IMR-90 (cell line): ENCODE measurements at regions not wholly inside any gene's neighbourhood (a gene's known extent, or its start where the extent isn't known, plus 50 kb on each side); places are given as distances from the start of the nearest gene placed in this dataset.

Experiments
- ATAC-seq: fragments of 200-7000 bp; cut with Tn5 transposase; 2 replicates; pipeline ENCODE4 v1.9.1; 2020; ENCODE audit warnings: low read depth, mild to moderate bottlenecking, moderate library complexity
- BruUV-seq: library from RNA; stranded (reverse); fragments of 400-500 nt; replicated peaks from 2 replicates; lab custom pipeline; 2021; lab: Mats Ljungman, UMichigan
- CTCF ChIA-PET: fragments of 300-600 bp; formaldehyde crosslinking; extraction: SDS; loops from one replicate; lab custom pipeline; 2021; ENCODE audit warnings: antibody characterized with exemption; lab: Yijun Ruan, JAX
- POLR2A ChIA-PET: fragments of 300-600 bp; sonication (Branson Sonifier 250); formaldehyde crosslinking; loops from one replicate; lab custom pipeline; 2022; ENCODE audit warnings: antibody characterized with exemption; ENCODE audit not compliant: unreplicated experiment; lab: Charles Lee
- DNase-seq: peaks from one replicate; pipeline ENCODE4 v3.0.0; 2013
- H2AFZ ChIP-seq: replicated peaks from 2 replicates; pipeline ENCODE3; 2013; ENCODE audit warnings: low read length, mild to moderate bottlenecking; ENCODE audit not compliant: poor library complexity
- H2AK5ac ChIP-seq: 2 replicates; pipeline ENCODE4 v1.6.1; 2013; ENCODE audit warnings: low read depth, low read length, inconsistent platforms
- H2AK9ac ChIP-seq: replicated peaks from 2 replicates; pipeline ENCODE3; 2013; ENCODE audit warnings: mild to moderate bottlenecking, low read depth, low read length, moderate library complexity; ENCODE audit not compliant: poor library complexity
- H2BK120ac ChIP-seq: 2 replicates; pipeline ENCODE4 v1.6.1; 2013; ENCODE audit warnings: low read depth, low read length, inconsistent platforms
- H2BK15ac ChIP-seq: 3 replicates; pipeline ENCODE4 v1.6.1; 2013; ENCODE audit warnings: low read depth, low read length, inconsistent platforms
- H2BK20ac ChIP-seq: 2 replicates; pipeline ENCODE4 v1.6.1; 2013; ENCODE audit warnings: low read depth, mild to moderate bottlenecking, inconsistent platforms, low read length, moderate library complexity
- H2BK5ac ChIP-seq: 2 replicates; pipeline ENCODE4 v1.6.1; 2013; ENCODE audit warnings: mild to moderate bottlenecking, low read depth, low read length, inconsistent platforms; ENCODE audit not compliant: poor library complexity, severe bottlenecking
- H3K14ac ChIP-seq: replicated peaks from 2 replicates; pipeline ENCODE4 v1.6.1; 2013; ENCODE audit warnings: low read depth, low read length, inconsistent platforms
- H3K18ac ChIP-seq: 2 replicates; pipeline ENCODE4 v1.6.1; 2013; ENCODE audit warnings: low read depth, low read length, control low read depth
- H3K23ac ChIP-seq: 2 replicates; pipeline ENCODE4 v1.6.1; 2013; ENCODE audit warnings: low read depth, low read length, inconsistent platforms
- H3K27ac ChIP-seq: 2 replicates; pipeline ENCODE4 v1.5.1; 2013; ENCODE audit warnings: mild to moderate bottlenecking, control low read depth, low read length; ENCODE audit not compliant: insufficient read depth
- H3K27me3 ChIP-seq: 2 replicates; pipeline ENCODE4 v1.6.1; 2013; ENCODE audit warnings: low read length; ENCODE audit not compliant: control insufficient read depth, insufficient read depth
- H3K36me3 ChIP-seq: 2 replicates; pipeline ENCODE4 v1.6.1; 2013; ENCODE audit warnings: low read length, mixed read lengths; ENCODE audit not compliant: control insufficient read depth, insufficient read depth
- H3K4ac ChIP-seq: 2 replicates; pipeline ENCODE4 v1.6.1; 2013; ENCODE audit warnings: low read depth, low read length, inconsistent platforms
- H3K4me1 ChIP-seq: 2 replicates; pipeline ENCODE4 v1.6.1; 2013; ENCODE audit warnings: low read length, mixed read lengths; ENCODE audit not compliant: control insufficient read depth, insufficient read depth
- H3K4me2 ChIP-seq: 2 replicates; pipeline ENCODE4 v1.6.1; 2013; ENCODE audit warnings: low read depth, mild to moderate bottlenecking, control low read depth, low read length, moderate library complexity
- H3K4me3 ChIP-seq: 2 replicates; pipeline ENCODE4 v1.5.1; 2013; ENCODE audit warnings: low read depth, mild to moderate bottlenecking, control low read depth, low read length, moderate library complexity; ENCODE audit not compliant: insufficient read depth
- H3K56ac ChIP-seq: 2 replicates; pipeline ENCODE4 v1.6.1; 2013; ENCODE audit warnings: low read length, inconsistent platforms; ENCODE audit not compliant: insufficient read depth; ENCODE audit errors: extremely low read depth
- H3K79me1 ChIP-seq, 2 experiments: 2 replicates each; pipeline ENCODE4 v1.6.1; 2013; ENCODE audit warnings: low read length in 2 of 2, inconsistent platforms in 1 of 2, low read depth in 1 of 2
- H3K9ac ChIP-seq: 2 replicates; pipeline ENCODE4 v1.6.1; 2013; ENCODE audit warnings: low read depth, low read length, control low read depth
- H3K9me1 ChIP-seq: 2 replicates; pipeline ENCODE4 v1.6.1; 2013; ENCODE audit warnings: low read length, inconsistent platforms; ENCODE audit not compliant: insufficient read depth
- H3K9me3 ChIP-seq: 2 replicates; pipeline ENCODE4 v1.6.1; 2013; ENCODE audit warnings: low read length; ENCODE audit not compliant: control insufficient read depth, insufficient read depth
- H4K20me1 ChIP-seq: 2 replicates; pipeline ENCODE4 v1.6.1; 2013; ENCODE audit warnings: low read length, inconsistent platforms; ENCODE audit not compliant: insufficient read depth
- H4K5ac ChIP-seq: 2 replicates; pipeline ENCODE4 v1.6.1; 2013; ENCODE audit warnings: mild to moderate bottlenecking, low read depth, low read length, control low read depth
- H4K8ac ChIP-seq, 2 experiments: 2 replicates each; pipeline ENCODE4 v1.6.1; 2013; ENCODE audit warnings: low read depth in 2 of 2, low read length in 2 of 2, control low read depth in 1 of 2, inconsistent platforms in 1 of 2
- H4K91ac ChIP-seq: 2 replicates; pipeline ENCODE4 v1.6.1; 2013; ENCODE audit warnings: low read depth, low read length, inconsistent platforms; ENCODE audit not compliant: insufficient read depth
- BHLHE40 ChIP-seq: fragments of 150-350 bp; IDR thresholded peaks from 2 replicates; pipeline ENCODE4 v1.6.1; 2016; ENCODE audit warnings: mild to moderate bottlenecking, low read depth, low read length
- CEBPB ChIP-seq: IDR thresholded peaks from 2 replicates; pipeline ENCODE4 v1.6.1; 2012; ENCODE audit warnings: low read depth, low read length, improper control_type of control experiment
- CHD1 ChIP-seq: IDR thresholded peaks from 2 replicates; pipeline ENCODE4 v1.6.1; 2012; ENCODE audit warnings: low read depth, low read length, improper control_type of control experiment
- ELK1 ChIP-seq: fragments of 150-350 bp; IDR thresholded peaks from 2 replicates; pipeline ENCODE4 v1.6.1; 2016; ENCODE audit warnings: low read depth, mild to moderate bottlenecking, low read length, moderate library complexity, borderline replicate concordance
- FOS ChIP-seq: fragments of 150-350 bp; IDR thresholded peaks from 2 replicates; pipeline ENCODE4 v1.6.1; 2016; ENCODE audit warnings: low read depth, low read length
- MAFK ChIP-seq: IDR thresholded peaks from 2 replicates; pipeline ENCODE4 v1.6.1; 2012; ENCODE audit warnings: low read depth, low read length, improper control_type of control experiment
- MAZ ChIP-seq: IDR thresholded peaks from 2 replicates; pipeline ENCODE4 v1.6.1; 2012; ENCODE audit warnings: low read depth, mild to moderate bottlenecking, low read length, improper control_type of control experiment, moderate library complexity, borderline replicate concordance
- NFE2L2 ChIP-seq: fragments of 150-350 bp; IDR thresholded peaks from 2 replicates; pipeline ENCODE4 v1.6.1; 2016; ENCODE audit warnings: low read depth, mild to moderate bottlenecking, low read length
- POLR2A ChIP-seq: IDR thresholded peaks from 2 replicates; pipeline ENCODE4 v1.6.1; 2012; ENCODE audit warnings: mild to moderate bottlenecking, low read depth, low read length
- RCOR1 ChIP-seq: IDR thresholded peaks from 2 replicates; pipeline ENCODE4 v1.6.1; 2012; ENCODE audit warnings: mild to moderate bottlenecking, low read length, improper control_type of control experiment; ENCODE audit not compliant: insufficient replicate concordance
- USF2 ChIP-seq: fragments of 150-350 bp; IDR thresholded peaks from 2 replicates; pipeline ENCODE4 v1.6.1; 2017; ENCODE audit warnings: mild to moderate bottlenecking, antibody characterized with exemption, low read length, low read depth
- WGBS, 2 experiments: methylation state at CpG; one replicate each; pipeline versions ENCODE4 v1.1.5 to v1.1.7; 2013; ENCODE audit warnings: missing lambda C conversion rate in 2 of 2; ENCODE audit not compliant: insufficient read length in 1 of 2; ENCODE audit errors: extremely low coverage in 2 of 2; 5-methylcytosine and 5-hydroxymethylcytosine counted together
- dilution Hi-C: fragments of 300-500 bp; cut with HindIII; formaldehyde crosslinking; loops from one replicate; pipeline ENCODE4 v1.14.3; 2018; ENCODE audit warnings: low sequenced_read_pairs; ENCODE audit not compliant: unreplicated experiment
- in situ Hi-C: fragments of 300-500 bp; cut with MboI; formaldehyde crosslinking; loops from 3 replicates; pipeline ENCODE4 v1.14.3; 2019; ENCODE audit warnings: low sequenced_read_pairs, inconsistent platforms, mixed read lengths
- intact Hi-C: fragments of 100-400 bp; cut with micrococcal nuclease; formaldehyde crosslinking; loops from 2 replicates; pipeline ENCODE4 v1.10.0; 2022

DNA sequence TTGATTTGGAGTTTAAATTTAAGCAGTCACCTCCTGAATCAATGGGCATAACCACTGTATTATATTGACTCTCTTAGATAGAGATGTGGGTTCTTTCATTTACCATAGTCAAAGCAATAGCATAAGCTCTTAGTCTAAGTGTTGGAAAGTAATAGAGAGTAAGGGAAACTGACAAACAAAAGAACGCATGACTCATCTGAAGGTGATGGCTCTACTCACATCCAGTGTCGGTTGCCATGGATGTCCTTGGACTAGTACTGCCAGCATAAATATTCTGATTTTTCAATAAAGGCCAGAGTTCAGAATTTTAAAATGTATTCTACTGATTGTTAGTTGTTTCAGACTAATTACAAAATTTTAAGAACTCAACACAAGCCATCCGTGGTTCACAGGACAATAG, 444.9 kb upstream of the DDI1 start:
- no peak overlapping the region for H3K27ac ChIP-seq
- no peak overlapping the region for H3K4me2 ChIP-seq

More for the DNA sequence above, 444.9 kb upstream of the DDI1 start:
- no peak overlapping the region for H4K8ac ChIP-seq
- no CpG with 5 or more reads among the region's 3 CpGs for WGBS, 2 experiments
- no peak overlapping the region for H3K4ac ChIP-seq
- no peak overlapping the region for H2BK20ac ChIP-seq
- no peak overlapping the region for H3K56ac ChIP-seq
- in situ Hi-C loops (no loop called here), intact Hi-C loops (no loop called here), dilution Hi-C loops (no loop called here)
- no peaks in the 10 kb centered on the region for H3K79me1 ChIP-seq
- H2BK5ac ChIP-seq, result no peak overlapping the region
- no peak overlapping the region for H2AK5ac ChIP-seq
- no peaks in the 10 kb centered on the region for H3K36me3 ChIP-seq
- no peak overlapping the region for H3K14ac ChIP-seq
- POLR2A ChIA-PET, result no interaction called here
- no peak overlapping the region for H4K5ac ChIP-seq
- H2AFZ ChIP-seq, result no peak overlapping the region
- ATAC-seq, result no peak
- H3K4me3 ChIP-seq, result no peak overlapping the region
- no peaks in the 10 kb centered on the region for H4K20me1 ChIP-seq
- H3K9me1 ChIP-seq, result no peaks in the 10 kb centered on the region
- H3K23ac ChIP-seq, result no peak overlapping the region
- H3K9ac ChIP-seq, result no peak overlapping the region
- H3K4me1 ChIP-seq, result no peaks in the 10 kb centered on the region
- H3K9me3 ChIP-seq, result 0 out of 2 replicates have a peak, but pooled peaks cover 2% of the 10 kb centered on the region
- H2AK9ac ChIP-seq, result no peak overlapping the region
- no peak overlapping the region for H3K18ac ChIP-seq
- no peak overlapping the region for H2BK120ac ChIP-seq
- CTCF ChIA-PET, result no interaction called here
- BruUV-seq, result no TSS peak
- no peak for DNase-seq
- H2BK15ac ChIP-seq, result no peak overlapping the region
- no peak overlapping the region for H4K91ac ChIP-seq
- no peaks in the 10 kb centered on the region for H3K27me3 ChIP-seq
- TF ChIP-seq MAFK (no peak), BHLHE40 (no peak), POLR2A (no peak), CEBPB (no peak), MAZ (no peak), RCOR1 (no peak), CHD1 (no peak), ELK1 (no peak), USF2 (no peak), FOS (no peak), NFE2L2 (no peak)
